A549 (cell line): ENCODE measurements at regions not wholly inside any gene's neighbourhood (a gene's known extent, or its start where the extent isn't known, plus 50 kb on each side); places are given as distances from the start of the nearest gene placed in this dataset.

Experiments
- ATAC-seq, 2 experiments: fragments of 200-7000 bp in 1 of 2; fragments of >200 bp in 1 of 2; cut with Nextera tagmentation in 1 of 2; cut with Tn5 transposase in 1 of 2; 3 replicates each; pipeline versions ENCODE4 v1.8.0 to v1.9.1; 2018 to 2020; ENCODE audit warnings: mild to moderate bottlenecking in 1 of 2, moderate library complexity in 1 of 2
- CTCF ChIA-PET: fragments of 300-600 bp; sonication (Branson Sonifier 250); formaldehyde crosslinking; extraction: SDS; loops from one replicate; lab custom pipeline; 2021; ENCODE audit warnings: antibody characterized with exemption, inconsistent platforms; lab: Yijun Ruan, JAX
- POLR2A ChIA-PET: fragments of 350-600 bp; formaldehyde crosslinking; extraction: SDS; loops from one replicate; lab custom pipeline; 2021; ENCODE audit warnings: antibody characterized with exemption, inconsistent platforms; lab: Yijun Ruan, JAX
- DNase-seq, 2 experiments: peaks; one replicate each; pipeline versions ENCODE4 v3.0.0 to v3.0.0-alpha.2; 2011 to 2016; ENCODE audit warnings: low read depth in 1 of 2, low spot score in 1 of 2
- FAIRE-seq: peaks from 2 replicates; lab custom pipeline; 2011; peaks lifted over from hg19 to GRCh38; lab: Jason Lieb, UNC
- H3K27ac ChIP-seq, 2 experiments: fragments of >200 bp; sonication (Bioruptor Twin); formaldehyde crosslinking; 3 replicates each; pipeline ENCODE4 v1.5.1; 2016 to 2017
- H3K4me1 ChIP-seq: fragments of >200 bp; sonication (Bioruptor Twin); formaldehyde crosslinking; 3 replicates; pipeline ENCODE4 v1.6.1; 2016
- H3K4me2 ChIP-seq: fragments of >200 bp; sonication (Bioruptor Twin); formaldehyde crosslinking; 3 replicates; pipeline ENCODE4 v1.6.1; 2016
- H3K4me3 ChIP-seq: fragments of >200 bp; sonication (Bioruptor Twin); formaldehyde crosslinking; 3 replicates; pipeline ENCODE4 v1.5.1; 2016
- H3K9me3 ChIP-seq: fragments of >200 bp; sonication (Bioruptor Twin); formaldehyde crosslinking; 3 replicates; pipeline ENCODE4 v1.6.1; 2016
- CBX8 ChIP-seq: fragments of 200-600 bp; sonication (generic); IDR thresholded peaks from 2 replicates; pipeline ENCODE4 v1.6.1; 2016
- ESRRA ChIP-seq: fragments of 150-350 bp; IDR thresholded peaks from 2 replicates; pipeline ENCODE4 v1.6.1; 2014; ENCODE audit warnings: mild to moderate bottlenecking, low read length, borderline replicate concordance
- FOSL2 ChIP-seq, 2 experiments: fragments of 450-650 bp in 1 of 2; fragments of >200 bp in 1 of 2; sonication (Bioruptor Twin) in 1 of 2; formaldehyde crosslinking; IDR thresholded peaks; 2 replicates each; pipeline versions ENCODE4 v1.5.0 to v1.6.1; 2016 to 2020; ENCODE audit warnings: mild to moderate bottlenecking in 1 of 2, moderate library complexity in 1 of 2
- HEYL ChIP-seq: fragments of 250-450 bp; sonication (Bioruptor Pico); IDR thresholded peaks from 2 replicates; pipeline ENCODE4 v1.8.0; 2021; ENCODE audit warnings: mild to moderate bottlenecking, moderate library complexity
- HOXA7 ChIP-seq: fragments of 250-450 bp; sonication (Bioruptor Pico); IDR thresholded peaks from 2 replicates; pipeline ENCODE4 v1.5.0; 2020; ENCODE audit warnings: mild to moderate bottlenecking, moderate library complexity
- HOXB13 ChIP-seq: fragments of 250-450 bp; sonication (Bioruptor Pico); IDR thresholded peaks from 2 replicates; pipeline ENCODE4 v1.5.0; 2020; ENCODE audit warnings: low read depth, mild to moderate bottlenecking, moderate library complexity
- MAFK ChIP-seq: fragments of 450-650 bp; IDR thresholded peaks from 2 replicates; pipeline ENCODE4 v1.6.1; 2014; ENCODE audit not compliant: partially characterized antibody
- PHF8 ChIP-seq: fragments of 200-600 bp; sonication (generic); IDR thresholded peaks from 2 replicates; pipeline ENCODE4 v1.6.1; 2016; ENCODE audit warnings: low read depth, mild to moderate bottlenecking, antibody characterized with exemption, moderate library complexity, borderline replicate concordance
- RAD21 ChIP-seq, 2 experiments: fragments of >200 bp in 1 of 2; sonication (Bioruptor Twin) in 1 of 2; formaldehyde crosslinking in 1 of 2; IDR thresholded peaks in 1 of 2; conservative IDR thresholded peaks in 1 of 2; 2 replicates in 1 of 2; 3 replicates in 1 of 2; pipeline ENCODE4 v1.6.1; 2012 to 2018; ENCODE audit warnings: inconsistent platforms in 1 of 2
- RFX5 ChIP-seq: fragments of 450-650 bp; IDR thresholded peaks from 2 replicates; pipeline ENCODE4 v1.7.1; 2014; ENCODE audit warnings: antibody characterized with exemption, mild to moderate bottlenecking, moderate library complexity
- RNF2 ChIP-seq: fragments of 200-600 bp; sonication (generic); IDR thresholded peaks from 2 replicates; pipeline ENCODE4 v1.6.1; 2016; ENCODE audit warnings: low read depth, mild to moderate bottlenecking, antibody characterized with exemption, moderate library complexity, borderline replicate concordance
- SMC3 ChIP-seq: fragments of >200 bp; sonication (Bioruptor Twin); formaldehyde crosslinking; IDR thresholded peaks from 3 replicates; pipeline ENCODE4 v1.6.1; 2018; ENCODE audit warnings: inconsistent platforms
- SREBF2 ChIP-seq: fragments of 450-650 bp; IDR thresholded peaks from 2 replicates; pipeline ENCODE4 v1.6.1; 2014; ENCODE audit warnings: mild to moderate bottlenecking, moderate library complexity
- ZC3H11A ChIP-seq: fragments of 450-650 bp; IDR thresholded peaks from 2 replicates; pipeline ENCODE4 v1.6.1; 2014; ENCODE audit warnings: antibody characterized with exemption, mild to moderate bottlenecking
- ZFP36 ChIP-seq: fragments of 450-650 bp; IDR thresholded peaks from 2 replicates; pipeline ENCODE4 v1.6.1; 2014; ENCODE audit warnings: borderline replicate concordance; ENCODE audit not compliant: partially characterized antibody
- ZNF302 ChIP-seq: fragments of 250-450 bp; sonication (Bioruptor Pico); IDR thresholded peaks from 2 replicates; pipeline ENCODE4 v1.9.0; 2021; ENCODE audit warnings: inconsistent platforms, mild to moderate bottlenecking, moderate library complexity
- ZSCAN20 ChIP-seq: fragments of 250-450 bp; sonication (Bioruptor Pico); IDR thresholded peaks from 2 replicates; pipeline ENCODE4 v1.8.0; 2022; ENCODE audit warnings: mild to moderate bottlenecking, moderate library complexity
- WGBS: methylation state at CpG from one replicate; pipeline ENCODE4 v1.1.6; 2017; ENCODE audit errors: missing lambda C conversion rate; 5-methylcytosine and 5-hydroxymethylcytosine counted together
- TF ChIP-seq, protein P1 (sequence below): fragments of 150-350 bp; IDR thresholded peaks from 2 replicates; pipeline ENCODE4 v1.6.1; 2014; ENCODE audit warnings: low read depth, mild to moderate bottlenecking, low read length
- TF ChIP-seq, protein P2 (sequence below): IDR thresholded peaks from 2 replicates; pipeline ENCODE4 v1.6.1; 2012
- TF ChIP-seq, protein P3 (sequence below): fragments of >200 bp; sonication (Bioruptor Twin); formaldehyde crosslinking; IDR thresholded peaks from 3 replicates; pipeline ENCODE4 v1.5.1; 2016
- TF ChIP-seq, protein P4 (sequence below): IDR thresholded peaks from 2 replicates; pipeline ENCODE4 v1.6.1; 2012; ENCODE audit warnings: low read depth, borderline replicate concordance
- TF ChIP-seq, protein P5 (sequence below): IDR thresholded peaks from 2 replicates; pipeline ENCODE4 v1.6.1; 2012

DNA sequence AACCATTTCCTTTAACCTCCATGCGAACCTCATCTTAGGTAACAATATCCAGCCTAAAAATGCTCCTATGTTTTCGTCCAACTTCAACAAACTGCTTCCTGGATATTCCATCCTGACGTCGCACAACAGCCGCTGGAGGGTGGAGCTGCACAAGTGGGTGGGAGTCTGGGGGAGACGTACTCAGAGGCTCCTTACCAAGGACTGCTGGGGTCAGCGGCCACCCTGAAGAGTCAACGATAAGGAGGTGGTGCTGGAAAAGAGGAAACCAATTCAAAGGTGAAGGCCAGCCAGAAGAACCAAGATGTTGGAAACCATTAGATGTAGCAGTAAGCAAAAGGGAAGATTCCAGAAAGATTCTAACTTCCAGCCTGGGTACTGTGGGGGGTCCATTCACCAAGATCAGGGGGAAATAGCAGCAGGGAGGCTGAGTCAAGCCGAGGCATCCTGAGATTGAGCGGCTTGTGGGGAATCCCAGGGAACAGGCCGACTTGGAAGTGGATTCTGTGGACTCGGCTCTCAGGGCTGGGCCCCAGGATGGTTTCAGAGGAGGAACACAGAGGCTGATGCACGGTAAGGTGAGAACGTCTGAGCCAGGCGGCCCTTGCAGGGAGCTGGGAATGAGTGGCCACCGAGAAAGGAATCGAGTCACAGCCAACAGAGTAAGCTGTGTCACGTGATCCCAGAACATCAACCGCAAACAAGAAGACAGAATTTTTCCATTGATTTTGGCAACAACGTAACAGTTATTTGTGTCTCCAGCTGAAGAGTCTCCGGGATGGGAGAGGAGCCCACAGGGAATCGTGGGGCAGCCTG, 375.7 kb downstream of the NPHP4 start:
- H3K27ac ChIP-seq, result no peak overlapping the region
- WGBS, result 38% methylated on average over 20 of the region's 22 CpGs
- ChIA-PET CTCF (no interaction called here), POLR2A (no interaction called here)
- no peak overlapping the region for H3K4me2 ChIP-seq
- TF ChIP-seq ZSCAN20 (CRISPR knock-in tag) (no peak), HEYL (no peak), RAD21 (conservative IDR thresholded peaks at IDR 0.05 in 1 of 2, IDR thresholded peaks at IDR 0.05 in 1 of 2) (no peak), ZFP36 (no peak), HOXA7 (CRISPR knock-in tag) (no peak)
- TF ChIP-seq, protein P1, sequence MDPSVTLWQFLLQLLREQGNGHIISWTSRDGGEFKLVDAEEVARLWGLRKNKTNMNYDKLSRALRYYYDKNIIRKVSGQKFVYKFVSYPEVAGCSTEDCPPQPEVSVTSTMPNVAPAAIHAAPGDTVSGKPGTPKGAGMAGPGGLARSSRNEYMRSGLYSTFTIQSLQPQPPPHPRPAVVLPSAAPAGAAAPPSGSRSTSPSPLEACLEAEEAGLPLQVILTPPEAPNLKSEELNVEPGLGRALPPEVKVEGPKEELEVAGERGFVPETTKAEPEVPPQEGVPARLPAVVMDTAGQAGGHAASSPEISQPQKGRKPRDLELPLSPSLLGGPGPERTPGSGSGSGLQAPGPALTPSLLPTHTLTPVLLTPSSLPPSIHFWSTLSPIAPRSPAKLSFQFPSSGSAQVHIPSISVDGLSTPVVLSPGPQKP, result no peak
- ATAC-seq (no peak), FAIRE-seq (no peak), DNase-seq (no peak)
- no peak overlapping the region for H3K4me3 ChIP-seq
- H3K9me3 ChIP-seq, result no peaks in the 10 kb centered on the region
- no peaks in the 10 kb centered on the region for H3K4me1 ChIP-seq

DNA sequence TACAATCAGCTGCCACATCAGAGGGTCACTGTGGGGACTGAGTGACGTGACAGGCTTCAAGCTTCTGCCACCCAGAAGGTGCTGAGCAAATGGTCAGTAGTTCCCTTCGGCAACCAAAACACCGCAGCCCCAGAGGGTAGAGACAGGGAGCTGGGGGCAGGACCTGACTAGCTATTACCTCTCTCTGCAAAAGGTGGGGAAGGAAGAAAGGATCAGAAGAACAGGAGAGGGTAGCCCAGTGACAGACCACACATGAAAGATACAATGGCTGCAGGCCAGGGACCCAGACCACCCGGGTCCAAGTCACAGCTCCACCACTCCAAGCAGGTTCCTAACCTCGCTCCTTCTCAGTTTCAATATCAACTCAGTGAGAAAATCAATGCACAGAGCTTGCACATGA, 377.1 kb downstream of the NPHP4 start:
- Histone ChIP-seq H3K9me3 (no peaks in the 10 kb centered on the region), H3K4me3 (no peak overlapping the region), H3K27ac (no peak overlapping the region), H3K4me1 (no peaks in the 10 kb centered on the region)
- ChIA-PET CTCF (no interaction called here), POLR2A (no interaction called here)
- FAIRE-seq (no peak), ATAC-seq (no peak), DNase-seq (no peak)
- 27% methylated on average over 5 of the region's 5 CpGs for WGBS
- TF ChIP-seq ZNF302 (no peak), PHF8 (no peak)
- TF ChIP-seq, protein P1, result no peak
- TF ChIP-seq, all 56 proteins: peak for 0
- no peak overlapping the region for H3K4me2 ChIP-seq

DNA sequence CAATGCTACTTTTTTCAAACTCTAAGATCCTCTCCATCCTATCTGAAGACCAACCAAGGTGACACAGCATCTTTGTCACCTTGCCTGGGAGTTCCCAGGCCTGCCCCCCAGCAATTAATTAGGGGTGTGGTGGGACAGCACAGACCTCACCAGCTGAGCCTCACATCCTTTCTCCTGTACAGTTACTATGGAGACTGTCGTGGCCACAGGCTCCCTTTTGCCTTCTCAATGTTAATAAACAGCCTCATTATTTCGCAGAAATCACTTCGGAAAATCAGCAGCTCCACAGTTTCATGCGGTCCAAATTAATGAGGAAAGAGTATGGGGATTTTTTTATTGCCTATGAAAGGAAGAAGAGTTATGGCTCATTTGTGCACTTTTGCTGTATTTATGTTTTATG, 378.3 kb downstream of the NPHP4 start:
- CTCF ChIA-PET, result no interaction called here
- H3K9me3 ChIP-seq, result no peaks in the 10 kb centered on the region

DNA sequence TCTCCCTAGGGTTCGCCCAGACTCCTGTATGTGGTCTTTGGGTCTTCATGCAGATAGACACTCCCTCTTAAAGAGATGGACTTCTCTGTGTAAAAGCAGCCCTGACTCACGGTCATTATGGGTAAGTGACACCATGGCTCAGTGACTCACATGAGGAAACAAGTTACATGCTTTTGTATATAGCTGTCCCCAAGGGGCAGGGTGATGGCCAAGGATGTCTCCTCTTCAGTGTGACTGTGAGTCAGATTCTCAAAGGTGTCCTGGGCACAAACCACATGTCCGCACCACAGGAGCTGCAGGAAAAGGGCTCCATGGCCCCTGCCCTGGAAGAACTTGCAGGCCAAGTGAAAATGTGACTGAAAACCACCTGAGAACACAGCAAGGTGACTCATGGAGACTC, 380.4 kb downstream of the NPHP4 start:
- no peak overlapping the region for H3K4me3 ChIP-seq
- no peak overlapping the region for H3K27ac ChIP-seq
- WGBS, result 7% methylated on average over 2 of the region's 3 CpGs
- no peak for TF ChIP-seq HOXB13 (CRISPR knock-in tag)
- TF ChIP-seq, protein P2, sequence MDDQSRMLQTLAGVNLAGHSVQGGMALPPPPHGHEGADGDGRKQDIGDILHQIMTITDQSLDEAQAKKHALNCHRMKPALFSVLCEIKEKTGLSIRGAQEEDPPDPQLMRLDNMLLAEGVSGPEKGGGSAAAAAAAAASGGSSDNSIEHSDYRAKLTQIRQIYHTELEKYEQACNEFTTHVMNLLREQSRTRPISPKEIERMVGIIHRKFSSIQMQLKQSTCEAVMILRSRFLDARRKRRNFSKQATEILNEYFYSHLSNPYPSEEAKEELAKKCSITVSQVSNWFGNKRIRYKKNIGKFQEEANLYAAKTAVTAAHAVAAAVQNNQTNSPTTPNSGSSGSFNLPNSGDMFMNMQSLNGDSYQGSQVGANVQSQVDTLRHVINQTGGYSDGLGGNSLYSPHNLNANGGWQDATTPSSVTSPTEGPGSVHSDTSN, result no peak
- TF ChIP-seq, protein P3, sequence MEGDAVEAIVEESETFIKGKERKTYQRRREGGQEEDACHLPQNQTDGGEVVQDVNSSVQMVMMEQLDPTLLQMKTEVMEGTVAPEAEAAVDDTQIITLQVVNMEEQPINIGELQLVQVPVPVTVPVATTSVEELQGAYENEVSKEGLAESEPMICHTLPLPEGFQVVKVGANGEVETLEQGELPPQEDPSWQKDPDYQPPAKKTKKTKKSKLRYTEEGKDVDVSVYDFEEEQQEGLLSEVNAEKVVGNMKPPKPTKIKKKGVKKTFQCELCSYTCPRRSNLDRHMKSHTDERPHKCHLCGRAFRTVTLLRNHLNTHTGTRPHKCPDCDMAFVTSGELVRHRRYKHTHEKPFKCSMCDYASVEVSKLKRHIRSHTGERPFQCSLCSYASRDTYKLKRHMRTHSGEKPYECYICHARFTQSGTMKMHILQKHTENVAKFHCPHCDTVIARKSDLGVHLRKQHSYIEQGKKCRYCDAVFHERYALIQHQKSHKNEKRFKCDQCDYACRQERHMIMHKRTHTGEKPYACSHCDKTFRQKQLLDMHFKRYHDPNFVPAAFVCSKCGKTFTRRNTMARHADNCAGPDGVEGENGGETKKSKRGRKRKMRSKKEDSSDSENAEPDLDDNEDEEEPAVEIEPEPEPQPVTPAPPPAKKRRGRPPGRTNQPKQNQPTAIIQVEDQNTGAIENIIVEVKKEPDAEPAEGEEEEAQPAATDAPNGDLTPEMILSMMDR, result no peak
- TF ChIP-seq, protein P4, sequence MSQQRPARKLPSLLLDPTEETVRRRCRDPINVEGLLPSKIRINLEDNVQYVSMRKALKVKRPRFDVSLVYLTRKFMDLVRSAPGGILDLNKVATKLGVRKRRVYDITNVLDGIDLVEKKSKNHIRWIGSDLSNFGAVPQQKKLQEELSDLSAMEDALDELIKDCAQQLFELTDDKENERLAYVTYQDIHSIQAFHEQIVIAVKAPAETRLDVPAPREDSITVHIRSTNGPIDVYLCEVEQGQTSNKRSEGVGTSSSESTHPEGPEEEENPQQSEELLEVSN, result no peak
- FAIRE-seq (no peak), DNase-seq (no peak), ATAC-seq (no peak)
- POLR2A ChIA-PET, result no interaction called here
- H3K4me2 ChIP-seq, result no peak overlapping the region
- H3K4me1 ChIP-seq, result no peaks in the 10 kb centered on the region
- CTCF ChIA-PET, result no interaction called here
- H3K9me3 ChIP-seq, result no peaks in the 10 kb centered on the region

More for the DNA sequence above, 378.3 kb downstream of the NPHP4 start:
- TF ChIP-seq ZC3H11A (no peak), SMC3 (no peak), MAFK (no peak), RFX5 (no peak), FOSL2 (IDR thresholded peaks at IDR 0.05) (no peak), FOSL2 (CRISPR knock-in tag; IDR thresholded peaks at IDR 0.05) (no peak), HEYL (no peak), SREBF2 (no peak), HOXA7 (CRISPR knock-in tag) (no peak), ESRRA (no peak), CBX8 (no peak), RNF2 (no peak)
- TF ChIP-seq, protein P5, sequence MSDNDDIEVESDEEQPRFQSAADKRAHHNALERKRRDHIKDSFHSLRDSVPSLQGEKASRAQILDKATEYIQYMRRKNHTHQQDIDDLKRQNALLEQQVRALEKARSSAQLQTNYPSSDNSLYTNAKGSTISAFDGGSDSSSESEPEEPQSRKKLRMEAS, result no peak
- no peak for DNase-seq
- no peaks in the 10 kb centered on the region for H3K4me1 ChIP-seq
- H3K27ac ChIP-seq, result no peak overlapping the region
- no peak overlapping the region for H3K4me3 ChIP-seq
- WGBS, result 40% methylated on average over 4 of the region's 4 CpGs
- FAIRE-seq, result no peak
- no peak overlapping the region for H3K4me2 ChIP-seq
- no peak for ATAC-seq
- POLR2A ChIA-PET, result no interaction called here
